H1 (cell line): ENCODE measurements at regions not wholly inside any gene's neighbourhood (a gene's known extent, or its start where the extent isn't known, plus 50 kb on each side); places are given as distances from the start of the nearest gene placed in this dataset.

ENCODE experiments used
- EGR1 ChIP-seq: IDR thresholded peaks from 2 replicates; pipeline ENCODE4 v1.6.1; 2011; ENCODE audit warnings: low read depth, low read length, borderline replicate concordance
- JUN ChIP-seq: IDR thresholded peaks from 2 replicates; pipeline ENCODE4 v1.6.1; 2011; ENCODE audit warnings: low read depth, mild to moderate bottlenecking, improper control_type of control experiment, low read length
- POLR2A ChIP-seq, 2 experiments: IDR thresholded peaks; 1 replicate in 1 of 2; 2 replicates in 1 of 2; pipeline ENCODE4 v1.6.1; 2011; ENCODE audit warnings: low read depth in 2 of 2, low read length in 2 of 2, mild to moderate bottlenecking in 2 of 2; ENCODE audit errors: control extremely low read depth in 1 of 2
- POLR2AphosphoS5 ChIP-seq: IDR thresholded peaks from 2 replicates; pipeline ENCODE4 v1.6.1; 2011; ENCODE audit warnings: low read depth, low read length
- TF ChIP-seq, protein P1 (sequence below), 3 experiments: IDR thresholded peaks; 1 replicate in 2 of 3; 2 replicates in 1 of 3; pipeline versions ENCODE4 v1.5.1 to v1.6.1; 2011; ENCODE audit warnings: low read length in 3 of 3, mild to moderate bottlenecking in 3 of 3, inconsistent platforms in 2 of 3, low read depth in 1 of 3, moderate library complexity in 1 of 3; ENCODE audit not compliant: insufficient read depth in 1 of 3; ENCODE audit errors: control extremely low read depth in 1 of 3
- TF ChIP-seq, protein P2 (sequence below): IDR thresholded peaks from 2 replicates; pipeline ENCODE4 v1.6.1; 2011; ENCODE audit warnings: low read length, improper control_type of control experiment

DNA sequence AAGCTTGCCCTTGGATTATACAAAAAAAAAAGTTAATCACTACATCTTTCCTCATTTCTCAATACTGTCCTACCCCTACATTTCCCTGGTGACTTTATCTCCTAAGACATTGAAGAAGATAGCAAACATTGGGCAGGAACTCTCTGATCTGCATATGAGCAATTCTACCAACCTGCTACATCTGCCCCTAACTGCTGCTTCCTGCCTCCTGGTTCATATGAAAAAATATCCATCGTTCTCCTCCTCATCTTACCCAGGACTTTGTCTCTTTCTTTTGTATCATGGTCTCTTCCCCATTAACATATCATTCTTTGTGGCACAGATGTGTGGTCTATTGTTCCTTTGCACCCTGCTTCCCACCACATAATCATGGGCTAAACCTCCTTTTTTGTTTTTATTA lies 139.7 kb upstream of the PCGF5 start:
- TF ChIP-seq JUN, result no peak
- TF ChIP-seq POLR2AphosphoS5, result no peak
- TF ChIP-seq, protein P1, sequence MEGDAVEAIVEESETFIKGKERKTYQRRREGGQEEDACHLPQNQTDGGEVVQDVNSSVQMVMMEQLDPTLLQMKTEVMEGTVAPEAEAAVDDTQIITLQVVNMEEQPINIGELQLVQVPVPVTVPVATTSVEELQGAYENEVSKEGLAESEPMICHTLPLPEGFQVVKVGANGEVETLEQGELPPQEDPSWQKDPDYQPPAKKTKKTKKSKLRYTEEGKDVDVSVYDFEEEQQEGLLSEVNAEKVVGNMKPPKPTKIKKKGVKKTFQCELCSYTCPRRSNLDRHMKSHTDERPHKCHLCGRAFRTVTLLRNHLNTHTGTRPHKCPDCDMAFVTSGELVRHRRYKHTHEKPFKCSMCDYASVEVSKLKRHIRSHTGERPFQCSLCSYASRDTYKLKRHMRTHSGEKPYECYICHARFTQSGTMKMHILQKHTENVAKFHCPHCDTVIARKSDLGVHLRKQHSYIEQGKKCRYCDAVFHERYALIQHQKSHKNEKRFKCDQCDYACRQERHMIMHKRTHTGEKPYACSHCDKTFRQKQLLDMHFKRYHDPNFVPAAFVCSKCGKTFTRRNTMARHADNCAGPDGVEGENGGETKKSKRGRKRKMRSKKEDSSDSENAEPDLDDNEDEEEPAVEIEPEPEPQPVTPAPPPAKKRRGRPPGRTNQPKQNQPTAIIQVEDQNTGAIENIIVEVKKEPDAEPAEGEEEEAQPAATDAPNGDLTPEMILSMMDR (IDR thresholded peaks at IDR 0.05; ENCODE audit: control extremely low read depth in 1 of 3, insufficient read depth in 1 of 3, low read depth in 1 of 3, low read length in 3 of 3), result no peak
- TF ChIP-seq, protein P2, sequence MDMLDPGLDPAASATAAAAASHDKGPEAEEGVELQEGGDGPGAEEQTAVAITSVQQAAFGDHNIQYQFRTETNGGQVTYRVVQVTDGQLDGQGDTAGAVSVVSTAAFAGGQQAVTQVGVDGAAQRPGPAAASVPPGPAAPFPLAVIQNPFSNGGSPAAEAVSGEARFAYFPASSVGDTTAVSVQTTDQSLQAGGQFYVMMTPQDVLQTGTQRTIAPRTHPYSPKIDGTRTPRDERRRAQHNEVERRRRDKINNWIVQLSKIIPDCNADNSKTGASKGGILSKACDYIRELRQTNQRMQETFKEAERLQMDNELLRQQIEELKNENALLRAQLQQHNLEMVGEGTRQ, result no peak
- TF ChIP-seq EGR1, result no peak
- no peak for TF ChIP-seq POLR2A (IDR thresholded peaks at IDR 0.05; ENCODE audit: control extremely low read depth in 1 of 2, low read depth in 2 of 2, low read length in 2 of 2)
